ENCODE measurements at regions not wholly inside any gene's neighbourhood (a gene's known extent, or its start where the extent isn't known, plus 50 kb on each side); places are given as distances from the start of the nearest gene placed in this dataset.

- no peak for DNase-seq (ENCODE audit: low read depth)
These were observed 175.4 kb upstream of the TP63 start for GRCh38 chr3:189455641-189456417.

- DNase-seq (ENCODE audit: low read depth): no peak
These were observed 174.0 kb upstream of the TP63 start for GRCh38 chr3:189457201-189457607.

- DNase-seq (ENCODE audit: low read depth): no peak
These were observed 173.4 kb upstream of the TP63 start for GRCh38 chr3:189457631-189458412.

GRCh38 chr3:189458528-189458927 lies 172.7 kb upstream of the TP63 start:
- DNase-seq (ENCODE audit: low read depth): no peak

GRCh38 chr3:189459231-189459630 lies 172.0 kb upstream of the TP63 start:
- DNase-seq (ENCODE audit: low read depth): no peak

GRCh38 chr3:189460511-189460910 lies 170.7 kb upstream of the TP63 start:
- DNase-seq (ENCODE audit: low read depth): no peak

- no peak for DNase-seq (ENCODE audit: low read depth)
These were observed 166.4 kb upstream of the TP63 start for GRCh38 chr3:189464799-189465198.

- no peak for DNase-seq (ENCODE audit: low read depth)
These were observed 165.2 kb upstream of the TP63 start for GRCh38 chr3:189466004-189466403.

GRCh38 chr3:189467451-189467850 lies 163.7 kb upstream of the TP63 start:
- no peak for DNase-seq (ENCODE audit: low read depth)

- no peak for DNase-seq (ENCODE audit: low read depth)
These were observed 156.2 kb upstream of the TP63 start for GRCh38 chr3:189474944-189475343.

GRCh38 chr3:189477614-189478013 lies 153.6 kb upstream of the TP63 start:
- no peak for DNase-seq (ENCODE audit: low read depth)

- DNase-seq (ENCODE audit: low read depth): no peak
These were observed 144.6 kb upstream of the TP63 start for GRCh38 chr3:189486556-189486955.

- DNase-seq (ENCODE audit: low read depth): no peak
These were observed 142.9 kb upstream of the TP63 start for GRCh38 chr3:189488241-189488767.

- no peak for DNase-seq (ENCODE audit: low read depth)
These were observed 140.9 kb upstream of the TP63 start for GRCh38 chr3:189490337-189490736.

- peak; percentile 60 for DNase-seq (ENCODE audit: low read depth)
These were observed 140.4 kb upstream of the TP63 start for GRCh38 chr3:189490749-189491148.

GRCh38 chr3:189491831-189492230 lies 139.4 kb upstream of the TP63 start:
- no peak for DNase-seq (ENCODE audit: low read depth)

GRCh38 chr3:189493271-189493670 lies 137.9 kb upstream of the TP63 start:
- DNase-seq (ENCODE audit: low read depth): no peak

GRCh38 chr3:189494632-189495031 lies 136.6 kb upstream of the TP63 start:
- no peak for DNase-seq (ENCODE audit: low read depth)

GRCh38 chr3:189496375-189497138 lies 134.6 kb upstream of the TP63 start:
- no peak for DNase-seq (ENCODE audit: low read depth)

GRCh38 chr3:189498995-189499704 lies 132.0 kb upstream of the TP63 start:
- DNase-seq (ENCODE audit: low read depth): no peak

- DNase-seq (ENCODE audit: low read depth): no peak
These were observed 130.9 kb upstream of the TP63 start for GRCh38 chr3:189500299-189500698.
